GM12873 (cell line): ENCODE measurements at regions not wholly inside any gene's neighbourhood (a gene's known extent, or its start where the extent isn't known, plus 50 kb on each side); places are given as distances from the start of the nearest gene placed in this dataset.

Source experiments
- CTCF ChIP-seq: IDR thresholded peaks from 2 replicates; pipeline ENCODE4 v1.5.1; 2012; ENCODE audit warnings: low read depth, mild to moderate bottlenecking, moderate library complexity, low read length, control low read depth; ENCODE audit not compliant: insufficient read depth; ENCODE audit errors: missing control alignments

- TF ChIP-seq CTCF = no peak
These were observed 103.6 kb downstream of the ITM2A start for GRCh38 chrX:79263550-79263949.

- no peak for TF ChIP-seq CTCF
These were observed 108.0 kb downstream of the ITM2A start for GRCh38 chrX:79259073-79259689.

- no peak for TF ChIP-seq CTCF
These were observed 99.2 kb downstream of the GPR174 start for GRCh38 chrX:79243691-79244090.

GRCh38 chrX:79235899-79236298 lies 91.4 kb downstream of the GPR174 start:
- no peak for TF ChIP-seq CTCF

GRCh38 chrX:79231662-79232061 lies 87.2 kb downstream of the GPR174 start:
- TF ChIP-seq CTCF = no peak
